Effector memory CD4-positive, alpha-beta T cell (primary cell): ENCODE measurements at regions not wholly inside any gene's neighbourhood (a gene's known extent, or its start where the extent isn't known, plus 50 kb on each side); places are given as distances from the start of the nearest gene placed in this dataset.

Experiments
- DNase-seq, 3 donors: peaks; one replicate each; pipeline ENCODE4 v3.0.0-alpha.2; 2020
- H3K27ac ChIP-seq: 2 replicates; pipeline ENCODE4 v1.7.0; 2013; ENCODE audit warnings: mild to moderate bottlenecking, low read length, moderate library complexity; ENCODE audit not compliant: insufficient read depth, poor library complexity, severe bottlenecking
- H3K27me3 ChIP-seq: replicated peaks from 2 replicates; pipeline ENCODE4 v1.7.0; 2013; ENCODE audit warnings: mild to moderate bottlenecking, low read length; ENCODE audit not compliant: insufficient read depth, control insufficient read depth, poor library complexity, severe bottlenecking
- H3K36me3 ChIP-seq: 2 replicates; pipeline ENCODE4 v1.7.0; 2013; ENCODE audit warnings: mild to moderate bottlenecking, low read length, moderate library complexity; ENCODE audit not compliant: control insufficient read depth, insufficient read depth
- H3K4me1 ChIP-seq: 2 replicates; pipeline ENCODE4 v1.7.0; 2013; ENCODE audit warnings: low read length, mild to moderate bottlenecking; ENCODE audit not compliant: control insufficient read depth, insufficient read depth, poor library complexity, severe bottlenecking
- H3K4me3 ChIP-seq: 2 replicates; pipeline ENCODE4 v1.7.0; 2013; ENCODE audit warnings: low read length, low read depth, mild to moderate bottlenecking; ENCODE audit not compliant: insufficient read depth, poor library complexity, severe bottlenecking
- H3K9me3 ChIP-seq: 2 replicates; pipeline ENCODE4 v1.7.0; 2013; ENCODE audit warnings: mild to moderate bottlenecking, low read length, moderate library complexity; ENCODE audit not compliant: control insufficient read depth

DNA sequence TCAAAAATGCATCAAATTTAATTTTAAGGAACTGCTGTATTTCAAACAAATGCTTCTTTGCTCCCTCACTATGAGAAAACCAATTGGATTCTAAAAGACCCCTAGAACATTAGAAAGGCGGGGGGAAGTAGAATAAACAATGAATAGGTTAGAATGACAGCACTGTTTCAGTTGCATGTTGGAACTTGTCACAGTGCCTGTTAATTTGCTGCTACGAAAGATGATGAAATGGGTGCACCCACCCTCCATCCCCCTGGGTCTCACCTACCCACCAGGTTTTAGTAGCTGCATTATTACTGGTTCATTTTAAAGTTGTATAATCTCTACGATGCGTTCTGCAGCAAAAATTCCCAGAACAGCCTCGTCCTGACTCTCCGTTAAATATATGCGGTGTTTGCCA lies 193.0 kb upstream of the COPS8 start:
- no peak for DNase-seq
- H3K27me3 ChIP-seq, result no peaks in the 10 kb centered on the region
- no peaks in the 10 kb centered on the region for H3K36me3 ChIP-seq
- H3K4me3 ChIP-seq, result no peak overlapping the region
- H3K9me3 ChIP-seq, result no peaks in the 10 kb centered on the region
- no peaks in the 10 kb centered on the region for H3K4me1 ChIP-seq
- H3K27ac ChIP-seq, result no peak overlapping the region

DNA sequence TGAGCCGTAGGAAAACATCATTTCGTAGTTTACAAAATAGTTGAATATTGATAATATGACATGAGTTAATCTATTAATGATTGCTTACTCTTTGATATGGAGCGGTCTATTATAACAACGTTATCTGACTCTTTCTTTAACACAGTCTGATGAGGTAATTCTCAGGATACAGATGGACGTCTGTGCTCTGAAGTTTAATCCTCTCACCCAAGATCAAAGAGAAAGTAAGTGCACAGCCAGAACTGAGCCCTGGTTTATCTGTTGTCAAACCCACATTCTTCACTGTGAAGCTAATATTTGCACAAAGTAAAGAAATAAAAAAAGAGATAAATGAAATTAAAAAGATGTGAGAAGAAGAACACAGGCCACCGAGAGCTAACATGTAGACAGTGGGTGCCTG lies 190.9 kb upstream of the COPS8 start:
- DNase-seq, result no peak
- H3K4me1 ChIP-seq, result no peaks in the 10 kb centered on the region
- H3K4me3 ChIP-seq, result no peak overlapping the region
- no peaks in the 10 kb centered on the region for H3K9me3 ChIP-seq
- H3K27ac ChIP-seq, result no peak overlapping the region
- H3K36me3 ChIP-seq, result no peaks in the 10 kb centered on the region
- H3K27me3 ChIP-seq, result no peaks in the 10 kb centered on the region

DNA sequence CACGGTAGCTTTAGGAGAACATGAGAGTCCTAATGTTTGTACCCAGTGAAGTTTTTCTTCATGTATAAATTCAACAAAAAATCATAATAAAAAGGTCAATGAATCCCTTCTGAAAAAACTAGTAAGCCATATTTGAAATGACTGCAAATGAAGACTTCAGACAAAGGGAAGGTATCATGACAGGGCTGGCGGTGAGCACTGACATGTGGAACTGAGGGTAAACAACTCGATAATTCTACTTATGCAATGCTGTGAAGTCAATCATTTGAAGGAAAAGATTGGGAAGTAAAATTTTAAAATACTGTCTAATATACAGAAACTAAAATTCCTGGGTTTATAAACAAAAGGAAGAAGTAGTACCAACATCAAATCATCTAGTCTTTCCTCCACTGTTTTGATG lies 190.2 kb upstream of the COPS8 start:
- Histone ChIP-seq H3K4me3 (no peak overlapping the region), H3K36me3 (no peaks in the 10 kb centered on the region), H3K4me1 (no peaks in the 10 kb centered on the region), H3K9me3 (no peaks in the 10 kb centered on the region), H3K27ac (no peak overlapping the region), H3K27me3 (no peaks in the 10 kb centered on the region)
- DNase-seq, result no peak

DNA sequence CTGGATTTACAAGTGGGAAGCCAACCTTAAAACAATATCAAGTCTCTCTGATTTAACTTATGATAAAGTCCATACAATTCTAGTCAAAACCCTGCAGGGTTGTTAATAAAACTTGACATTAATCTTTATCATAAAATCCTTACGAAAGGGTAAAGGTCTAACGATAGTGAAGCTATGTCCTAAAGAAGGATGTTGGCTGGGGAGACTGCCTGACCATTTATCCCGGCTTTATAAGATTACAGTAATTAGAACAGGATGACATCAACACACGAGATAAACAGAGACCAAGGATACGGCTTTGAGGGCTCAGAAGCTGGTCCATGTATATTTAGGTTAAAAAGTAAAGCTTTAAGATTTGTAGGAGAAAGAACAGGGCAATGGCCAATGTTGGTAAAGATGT lies 189.0 kb upstream of the COPS8 start:
- Histone ChIP-seq H3K4me3 (no peak overlapping the region), H3K4me1 (no peaks in the 10 kb centered on the region), H3K27me3 (no peaks in the 10 kb centered on the region), H3K27ac (no peak overlapping the region), H3K9me3 (no peaks in the 10 kb centered on the region), H3K36me3 (no peaks in the 10 kb centered on the region)
- DNase-seq, result no peak

DNA sequence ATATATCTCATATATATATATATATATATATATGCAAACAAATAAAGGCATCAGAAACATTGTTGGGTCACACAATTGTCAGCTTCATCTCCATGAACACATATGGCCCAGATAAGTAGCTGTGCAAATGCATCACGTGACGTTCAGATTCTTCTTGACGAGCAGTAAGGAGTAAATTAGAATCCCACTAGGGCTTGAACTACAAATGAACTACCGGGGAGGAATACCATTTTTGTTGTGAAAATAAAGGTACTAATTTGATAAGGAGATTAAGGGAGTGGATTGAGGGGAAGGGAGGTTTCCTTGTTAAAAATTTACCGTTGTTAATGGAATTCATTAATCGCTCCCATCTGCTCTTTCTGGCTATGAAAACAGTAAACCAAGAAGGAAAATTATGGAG lies 186.5 kb upstream of the COPS8 start:
- no peaks in the 10 kb centered on the region for H3K4me1 ChIP-seq
- H3K27ac ChIP-seq, result no peak overlapping the region
- H3K4me3 ChIP-seq, result no peak overlapping the region
- DNase-seq, result no peak
- H3K36me3 ChIP-seq, result no peaks in the 10 kb centered on the region
- H3K9me3 ChIP-seq, result no peaks in the 10 kb centered on the region
- H3K27me3 ChIP-seq, result no peaks in the 10 kb centered on the region

DNA sequence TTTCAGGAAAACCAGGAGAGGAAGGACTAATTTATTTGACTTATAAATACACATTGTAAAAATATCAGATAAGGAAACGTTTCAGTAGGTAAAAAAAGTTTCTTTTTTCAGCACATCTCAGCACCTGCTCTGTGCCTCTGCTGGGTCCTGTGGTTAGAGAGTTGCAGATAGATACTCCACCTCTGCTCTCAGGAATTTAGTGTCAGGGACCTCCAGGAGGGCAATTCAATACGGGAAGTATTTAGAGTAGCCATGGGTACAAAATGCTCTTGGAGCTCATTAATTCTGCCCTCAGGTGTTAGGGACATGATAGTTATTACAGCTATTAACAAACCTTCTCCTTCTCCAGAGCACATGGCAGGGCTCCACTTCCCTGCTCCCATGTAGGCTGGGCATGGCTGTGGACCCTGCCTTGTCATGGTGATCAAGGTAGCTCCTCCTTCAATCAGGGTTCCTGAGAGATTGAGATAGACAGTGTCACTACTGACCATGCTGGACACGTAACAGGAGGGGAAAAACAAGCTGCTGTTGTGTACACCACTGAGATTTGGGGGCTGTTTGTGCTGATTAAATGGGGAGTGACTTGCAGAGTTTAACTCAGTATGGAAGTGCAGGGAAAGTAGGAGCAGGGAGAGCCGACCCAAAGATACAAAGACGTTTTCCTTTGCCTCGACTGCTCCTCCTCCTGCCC lies 185.6 kb upstream of the COPS8 start:
- no peaks in the 10 kb centered on the region for H3K9me3 ChIP-seq
- no peak overlapping the region for H3K27ac ChIP-seq
- H3K4me1 ChIP-seq, result no peaks in the 10 kb centered on the region
- H3K36me3 ChIP-seq, result no peaks in the 10 kb centered on the region
- DNase-seq, result no peak
- H3K27me3 ChIP-seq, result no peaks in the 10 kb centered on the region
- no peak overlapping the region for H3K4me3 ChIP-seq

DNA sequence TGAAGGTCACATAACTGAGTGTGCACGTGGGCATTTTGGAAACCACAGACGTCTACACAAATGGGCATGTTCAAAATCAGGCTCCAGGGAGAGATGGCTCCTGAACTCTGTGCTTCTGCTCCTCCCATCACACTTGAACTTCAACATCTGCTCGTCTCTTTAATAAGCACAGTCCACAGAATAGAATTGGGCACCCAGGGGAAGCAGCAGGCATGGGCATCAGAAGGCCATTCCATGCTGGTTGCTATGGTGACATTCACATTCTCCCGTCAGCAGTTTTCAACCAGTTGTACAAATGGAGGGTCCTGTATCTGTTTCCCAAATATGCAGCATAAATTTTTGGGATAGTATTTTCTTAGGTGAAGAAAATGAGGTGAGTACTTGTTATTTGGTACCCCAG lies 183.7 kb upstream of the COPS8 start:
- Histone ChIP-seq H3K9me3 (no peaks in the 10 kb centered on the region), H3K27me3 (no peaks in the 10 kb centered on the region), H3K36me3 (no peaks in the 10 kb centered on the region)

DNA sequence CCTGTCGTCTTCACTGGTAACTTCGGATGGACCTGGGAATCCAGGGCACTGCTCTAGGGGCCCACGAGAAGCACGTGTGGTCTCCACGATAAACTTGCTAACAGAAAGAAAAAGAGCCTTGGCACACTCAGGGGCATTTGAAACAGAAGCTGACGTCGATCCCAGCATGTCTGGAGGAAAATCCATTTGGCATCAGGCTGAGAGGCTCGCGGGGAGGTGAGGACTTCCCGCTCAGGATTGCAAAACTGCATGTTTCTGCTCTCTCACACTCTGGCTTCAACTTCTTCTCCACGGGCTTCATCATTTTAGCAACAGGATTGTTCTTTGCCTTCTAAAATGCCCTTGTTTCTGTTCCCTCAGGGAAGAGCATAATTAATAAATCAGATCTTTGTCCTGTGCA lies 181.7 kb upstream of the COPS8 start:
- no peak overlapping the region for H3K4me3 ChIP-seq

More for the DNA sequence above, 183.7 kb upstream of the COPS8 start:
- Histone ChIP-seq H3K4me3 (no peak overlapping the region), H3K27ac (no peak overlapping the region), H3K4me1 (no peaks in the 10 kb centered on the region)
- no peak for DNase-seq

DNA sequence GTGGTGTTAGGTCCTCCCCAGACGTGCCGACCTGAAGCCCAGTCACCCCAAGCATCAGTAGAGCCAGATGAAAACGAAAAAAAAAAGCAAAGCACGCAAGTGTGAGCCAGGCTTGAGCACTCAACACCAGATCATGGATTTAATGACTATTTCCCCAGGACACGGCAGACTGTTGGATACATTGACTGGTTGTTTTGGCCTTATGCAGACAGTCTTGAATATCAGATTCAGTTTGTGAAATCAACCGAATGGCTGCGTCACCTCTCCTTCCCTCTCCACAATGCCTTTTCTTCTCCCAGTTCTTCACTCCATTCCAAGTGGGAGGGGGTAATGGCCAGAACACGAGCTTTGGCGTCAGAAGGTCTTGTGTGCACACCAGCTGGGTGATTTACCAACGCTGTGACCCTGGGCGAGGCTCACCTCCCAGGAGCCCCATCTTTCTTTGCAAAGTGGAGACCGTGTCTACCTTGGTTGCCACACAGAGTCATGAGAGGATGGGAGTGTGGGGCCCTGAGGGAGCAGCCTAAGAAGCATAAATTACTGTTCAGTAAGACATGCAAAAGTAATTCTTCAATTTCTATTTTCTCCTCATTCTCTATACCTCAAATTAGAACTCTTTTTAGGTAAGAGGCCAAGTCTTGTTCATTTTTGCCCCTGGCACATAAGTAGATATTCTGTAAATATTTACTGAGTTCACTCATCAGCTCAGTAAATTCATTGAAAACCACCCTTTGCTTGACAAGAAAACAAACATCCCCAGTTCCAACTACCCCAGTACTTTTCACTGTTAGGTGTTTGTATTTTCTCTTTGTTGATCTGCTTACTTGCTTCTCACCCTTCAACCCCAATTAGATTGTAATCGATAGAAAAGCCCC lies 181.1 kb upstream of the COPS8 start:
- Histone ChIP-seq H3K9me3 (no peaks in the 10 kb centered on the region), H3K36me3 (no peaks in the 10 kb centered on the region), H3K27me3 (no peaks in the 10 kb centered on the region), H3K27ac (no peak overlapping the region), H3K4me3 (no peak overlapping the region), H3K4me1 (no peaks in the 10 kb centered on the region)
- DNase-seq, result no peak

More for the DNA sequence above, 181.7 kb upstream of the COPS8 start:
- DNase-seq, result no peak
- Histone ChIP-seq H3K9me3 (no peaks in the 10 kb centered on the region), H3K27me3 (no peaks in the 10 kb centered on the region), H3K4me1 (no peaks in the 10 kb centered on the region), H3K36me3 (no peaks in the 10 kb centered on the region), H3K27ac (no peak overlapping the region)

DNA sequence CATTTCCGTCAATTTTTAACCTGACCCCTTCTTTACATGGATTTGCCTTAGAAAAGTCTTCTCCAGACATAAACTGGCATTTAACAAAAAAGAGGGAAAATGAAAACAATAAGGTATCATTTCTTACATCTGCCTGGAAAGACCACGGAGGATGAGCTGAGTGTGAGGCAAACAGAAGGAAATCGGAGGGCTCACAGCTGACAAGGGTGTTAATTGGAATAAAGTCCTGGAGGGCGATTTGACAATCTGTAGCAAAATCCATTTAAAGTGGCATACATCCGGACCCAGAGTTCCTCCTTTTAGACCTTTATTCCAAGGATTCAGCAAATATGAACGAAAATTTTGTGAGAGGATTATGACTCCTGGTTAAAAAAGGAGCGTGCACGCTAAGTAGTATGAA lies 179.7 kb upstream of the COPS8 start:
- H3K27ac ChIP-seq, result no peak overlapping the region
- no peak overlapping the region for H3K4me3 ChIP-seq
- DNase-seq, result no peak
- no peaks in the 10 kb centered on the region for H3K36me3 ChIP-seq
- H3K27me3 ChIP-seq, result no peaks in the 10 kb centered on the region
- no peaks in the 10 kb centered on the region for H3K4me1 ChIP-seq
- H3K9me3 ChIP-seq, result no peaks in the 10 kb centered on the region
